NCI-H2029 treated with DMSO at 0.1 percent for 48 hours (cell line): ENCODE measurements at regions not wholly inside any gene's neighbourhood (a gene's known extent, or its start where the extent isn't known, plus 50 kb on each side); places are given as distances from the start of the nearest gene placed in this dataset.
A peak's percentile ranks its signal among the peaks of the same experiment; 100 is the strongest.
"Not testable (repeated sequence)": the region's sequence is repeated elsewhere in the genome, so short reads cannot be mapped to it uniquely, and the experiment has no call there.

Source experiments
- DNase-seq: peaks from one replicate; lab custom pipeline; 2025; lab: John Stamatoyannopoulos, UW

- no peak for DNase-seq
Observed at GRCh38 chr4:59608466-59608865, 1591.7 kb upstream of the ADGRL3 start.

- no peak for DNase-seq
Observed at GRCh38 chr4:59612235-59612634, 1587.9 kb upstream of the ADGRL3 start.

DNA sequence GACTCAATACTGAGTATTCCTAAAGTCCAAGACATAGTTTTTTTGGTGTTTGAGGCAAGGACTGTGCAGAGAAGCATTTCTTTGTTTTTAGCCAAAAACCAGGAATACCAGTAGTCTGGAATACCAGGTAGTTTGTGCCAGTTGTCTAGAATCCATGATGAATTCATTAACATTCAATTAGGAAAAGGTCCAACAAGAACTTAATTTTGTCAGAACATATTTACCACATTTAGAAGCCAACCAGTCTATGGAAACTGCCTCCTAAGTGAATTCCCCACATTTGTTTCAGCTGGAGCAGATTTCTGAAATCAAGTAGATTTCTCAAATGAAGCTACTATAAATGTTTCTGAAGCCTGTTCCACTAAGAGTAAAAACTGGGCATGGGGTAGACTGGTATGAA lies 1584.8 kb upstream of the ADGRL3 start:
- no peak for DNase-seq

DNA sequence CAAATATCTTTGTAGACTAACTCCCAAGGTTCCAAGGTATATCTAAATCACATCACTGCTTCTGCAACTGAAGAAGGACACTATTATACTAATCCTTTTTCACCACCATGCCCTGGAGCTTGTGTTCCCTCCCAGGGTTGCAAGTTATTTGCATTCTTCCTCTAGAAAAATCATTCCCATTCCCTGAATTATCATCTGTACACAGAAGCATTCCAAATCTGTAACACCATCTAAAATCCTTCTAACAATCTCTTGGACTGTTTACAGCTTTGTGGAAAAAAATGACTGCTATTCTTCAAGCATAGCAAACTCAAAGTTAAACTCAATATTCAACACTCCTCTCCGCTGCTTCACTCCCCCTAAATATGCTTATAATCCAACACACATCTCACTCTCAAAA lies 1570.8 kb upstream of the ADGRL3 start:
- no peak for DNase-seq

- DNase-seq: no peak
Observed at GRCh38 chr4:59630235-59630634, 1569.9 kb upstream of the ADGRL3 start.

- DNase-seq: no peak
Observed at GRCh38 chr4:59630922-59631321, 1569.2 kb upstream of the ADGRL3 start.

- no peak for DNase-seq
Observed at GRCh38 chr4:59637596-59637995, 1562.5 kb upstream of the ADGRL3 start.

DNA sequence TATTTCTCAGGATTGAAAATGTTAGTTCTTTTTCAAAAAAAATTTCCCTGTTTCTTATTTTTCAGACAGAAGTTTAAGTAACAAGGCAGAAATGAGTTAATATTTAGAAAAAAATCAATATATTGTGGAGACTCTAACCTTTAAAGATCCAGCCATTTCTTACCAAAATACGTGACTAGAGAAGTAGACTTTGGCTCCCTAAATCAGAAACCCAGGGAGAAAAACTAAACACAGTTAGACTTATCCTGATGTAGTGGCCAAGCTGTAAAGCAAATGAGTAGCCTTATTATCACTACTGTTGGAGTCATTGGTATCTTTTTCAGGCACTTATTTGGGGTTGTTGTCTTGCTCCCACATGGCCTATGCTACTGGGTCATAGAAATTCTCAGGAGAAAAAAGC lies 1556.4 kb upstream of the ADGRL3 start:
- no peak for DNase-seq

DNA sequence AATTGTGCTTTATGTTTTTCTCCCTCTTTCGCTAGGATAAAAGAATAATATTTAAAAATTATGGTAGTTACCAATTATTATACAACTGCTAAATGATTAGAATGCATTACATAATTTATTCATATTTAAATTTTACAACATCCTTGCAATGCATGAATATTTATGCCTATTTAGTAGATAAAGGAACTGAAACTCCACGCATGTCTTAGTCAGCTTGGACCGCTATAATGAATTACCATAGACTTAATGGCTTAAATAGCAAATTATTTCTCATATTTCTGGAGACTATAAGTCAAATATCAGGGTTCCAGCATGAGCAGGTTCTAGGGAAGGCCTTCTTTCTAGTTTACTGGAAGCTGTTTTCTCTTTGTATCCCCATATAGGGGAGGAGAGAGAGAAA lies 1555.4 kb upstream of the ADGRL3 start:
- DNase-seq: no peak

GRCh38 chr4:59646082-59646481 lies 1554.0 kb upstream of the ADGRL3 start:
- DNase-seq: no peak

GRCh38 chr4:59647011-59647410 lies 1553.1 kb upstream of the ADGRL3 start:
- no peak for DNase-seq

- no peak for DNase-seq
Observed at GRCh38 chr4:59647500-59647899, 1552.6 kb upstream of the ADGRL3 start.

DNA sequence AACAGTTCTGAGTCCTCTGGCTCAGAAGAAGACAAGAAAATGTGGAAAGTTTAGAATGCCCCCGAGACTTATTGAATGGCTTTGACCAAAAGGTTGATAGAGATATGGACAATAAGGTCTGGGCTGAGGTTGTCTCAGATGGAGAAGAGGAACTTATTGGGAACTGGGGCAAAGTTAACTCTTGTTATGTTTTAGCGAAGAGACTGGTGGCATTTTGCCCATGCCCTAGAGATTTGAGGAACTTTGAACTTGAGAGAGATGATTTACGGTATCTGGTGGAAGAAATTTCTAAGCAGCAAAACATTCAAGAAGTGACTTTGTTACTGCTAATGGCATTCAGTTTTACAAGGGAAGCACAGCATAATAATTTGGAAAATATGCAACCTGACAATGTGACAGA lies 1549.3 kb upstream of the ADGRL3 start:
- no peak for DNase-seq

- DNase-seq: no peak
Observed at GRCh38 chr4:59655996-59656395, 1544.1 kb upstream of the ADGRL3 start.

DNA sequence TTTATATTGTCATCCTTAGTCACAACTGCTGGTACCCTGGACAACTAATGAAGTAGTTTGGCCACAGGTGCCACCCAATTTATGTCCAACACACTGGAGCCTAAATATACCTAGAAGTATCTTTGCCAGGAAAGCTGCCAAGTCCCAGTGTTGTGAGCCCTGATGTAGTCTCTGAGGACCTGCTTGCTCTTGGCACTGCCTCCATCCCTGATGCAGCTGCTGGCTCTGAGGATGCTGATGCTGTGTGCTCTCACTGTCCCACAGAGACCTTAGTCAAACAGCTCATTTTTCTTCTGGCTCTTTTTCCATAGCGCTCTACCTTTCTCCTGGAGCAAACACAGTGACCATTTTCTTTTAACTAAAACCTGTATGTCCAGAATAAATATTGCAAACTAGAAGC lies 1535.4 kb upstream of the ADGRL3 start:
- no peak for DNase-seq

GRCh38 chr4:59666645-59667044 lies 1533.5 kb upstream of the ADGRL3 start:
- no peak for DNase-seq

- DNase-seq: no peak
Observed at GRCh38 chr4:59671037-59671436, 1529.1 kb upstream of the ADGRL3 start.

DNA sequence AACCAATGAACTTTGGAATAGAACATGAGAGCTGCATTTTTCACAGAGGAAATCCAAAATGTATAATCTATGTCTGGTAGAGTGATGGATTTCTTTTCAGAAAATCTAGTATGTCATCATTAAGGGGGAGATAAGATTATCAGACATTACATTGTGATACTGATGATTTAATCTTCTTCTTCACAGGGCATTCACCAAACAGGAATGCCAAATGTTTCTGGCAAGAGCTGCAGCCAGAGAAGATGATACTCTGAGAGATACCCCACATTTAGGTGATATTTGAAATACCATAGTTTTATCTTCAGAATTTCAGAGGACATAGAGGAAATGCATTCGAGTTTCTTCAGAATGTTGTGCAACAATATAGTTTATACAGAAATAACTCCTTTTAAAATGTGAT lies 1523.7 kb upstream of the ADGRL3 start:
- no peak for DNase-seq

DNA sequence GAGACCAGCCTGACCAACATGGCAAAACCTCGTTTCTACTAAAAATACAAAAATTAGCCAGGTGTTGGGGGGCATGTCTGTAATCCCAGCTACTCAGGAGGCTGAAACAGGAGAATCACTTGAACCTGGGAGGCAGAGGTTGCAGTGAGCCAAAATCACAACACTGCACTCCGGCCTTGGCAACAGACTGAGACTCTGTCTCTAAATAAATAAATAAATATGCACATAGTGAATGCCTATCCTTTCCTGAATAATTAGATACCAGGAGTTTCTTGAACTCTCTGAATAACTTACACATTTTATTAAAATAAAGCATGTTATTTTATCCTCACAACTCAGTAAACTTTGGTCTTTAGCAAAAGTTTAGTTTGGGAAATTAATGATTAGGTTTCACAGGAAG lies 1523.1 kb upstream of the ADGRL3 start:
- DNase-seq: not testable (repeated sequence)

DNA sequence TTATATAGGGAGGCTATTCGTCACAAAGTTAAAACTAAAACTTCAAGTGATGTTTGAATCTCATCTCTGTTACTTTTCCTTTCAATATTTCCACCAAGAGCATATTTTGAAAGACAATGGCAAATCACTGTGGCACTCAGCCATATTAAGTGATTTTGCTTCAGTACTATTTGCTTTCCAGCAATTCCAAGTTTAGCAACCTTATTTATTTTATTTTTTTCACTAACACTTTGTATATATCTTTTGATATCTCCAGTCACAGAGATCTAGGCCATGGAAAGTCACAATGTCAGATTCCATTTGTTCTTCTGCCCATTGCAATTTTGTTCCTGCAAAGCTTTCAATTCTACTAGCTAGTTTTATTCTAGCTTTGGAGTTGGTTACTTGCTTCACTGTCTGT lies 1514.5 kb upstream of the ADGRL3 start:
- DNase-seq: no peak

DNA sequence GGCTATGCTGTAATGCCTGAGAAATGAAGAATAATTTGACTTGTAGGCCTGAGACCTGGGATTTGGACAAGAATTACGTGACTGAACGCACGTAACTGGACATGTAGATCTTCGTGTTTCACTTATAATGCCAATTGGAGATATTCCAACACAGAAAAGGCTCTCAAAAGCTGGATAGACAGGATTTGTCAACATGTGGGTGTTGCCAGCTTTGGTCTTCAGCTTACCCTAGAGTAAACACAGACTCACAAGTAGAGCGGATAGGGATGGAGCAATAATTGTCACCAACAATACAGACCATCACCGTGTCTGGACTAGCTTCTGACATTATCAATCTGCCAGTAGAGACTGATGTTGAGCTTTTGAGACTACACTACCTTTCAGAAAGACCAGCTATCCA lies 1511.0 kb upstream of the ADGRL3 start:
- peak; percentile 82 for DNase-seq

GRCh38 chr4:59695355-59696053 lies 1504.6 kb upstream of the ADGRL3 start:
- no peak for DNase-seq

DNA sequence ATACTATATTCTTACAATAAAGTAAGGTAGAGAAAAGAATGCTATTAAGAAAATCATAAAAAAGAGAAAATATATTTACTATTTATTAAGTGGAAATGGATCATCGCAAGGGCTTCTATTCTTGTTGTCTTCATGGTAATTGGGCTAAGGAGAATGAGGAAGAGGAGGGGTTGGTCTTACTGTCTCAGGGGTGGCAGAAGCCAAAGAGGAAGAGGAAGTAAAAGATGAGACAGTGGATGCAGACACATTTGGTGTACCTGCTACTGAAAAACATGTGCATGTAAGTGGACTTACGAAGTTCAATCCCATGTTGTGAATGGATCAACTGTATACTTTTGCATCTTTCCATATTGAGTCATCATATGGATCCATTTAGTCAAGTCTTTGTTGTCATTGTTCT lies 1502.1 kb upstream of the ADGRL3 start:
- DNase-seq: no peak

DNA sequence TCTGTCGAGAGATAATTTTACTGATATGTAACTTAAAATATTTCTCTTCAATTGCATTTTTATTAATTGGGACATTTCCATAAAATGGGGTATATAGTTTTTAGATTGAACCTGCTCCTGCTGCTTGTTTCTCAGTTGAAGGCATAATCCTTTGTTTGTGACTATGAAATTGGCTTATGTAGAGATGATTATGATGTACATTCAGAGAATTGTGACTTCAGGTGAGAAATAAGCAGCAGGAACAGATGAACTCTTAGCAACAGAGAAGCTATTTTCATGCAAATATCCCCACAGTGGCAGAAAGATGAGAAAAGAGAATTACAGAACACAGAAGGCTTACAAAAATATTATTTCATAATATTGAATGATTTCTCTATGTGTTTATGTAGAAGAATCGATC lies 1499.5 kb upstream of the ADGRL3 start:
- no peak for DNase-seq

GRCh38 chr4:59704616-59705015 lies 1495.5 kb upstream of the ADGRL3 start:
- no peak for DNase-seq
